B cell (primary cell): ENCODE measurements at regions not wholly inside any gene's neighbourhood (a gene's known extent, or its start where the extent isn't known, plus 50 kb on each side); places are given as distances from the start of the nearest gene placed in this dataset.

Source experiments
- ATAC-seq: fragments of 200-7000 bp; cut with Tn5 transposase; one replicate; pipeline ENCODE4 v1.10.0; 2021; ENCODE audit warnings: low read depth, mild to moderate bottlenecking, moderate number of reproducible peaks, moderate library complexity
- CTCF ChIA-PET: fragments of 350-600 bp; sonication (Branson Sonifier 250); formaldehyde crosslinking; loops from one replicate; lab custom pipeline; 2021; ENCODE audit warnings: antibody characterized with exemption, inconsistent platforms; lab: Charles Lee
- POLR2A ChIA-PET: fragments of 350-600 bp; sonication (Branson Sonifier 250); formaldehyde crosslinking; loops from one replicate; lab custom pipeline; 2021; ENCODE audit warnings: antibody characterized with exemption; lab: Charles Lee
- DNase-seq: peaks from one replicate; pipeline ENCODE4 v3.0.0; 2013
- H2AFZ ChIP-seq: 2 replicates; pipeline ENCODE4 v1.6.1; 2012; ENCODE audit warnings: mild to moderate bottlenecking, low read depth, low read length; ENCODE audit not compliant: insufficient read depth, poor library complexity, severe bottlenecking
- H3K27ac ChIP-seq, 2 donors: 1 replicate in 1 of 2; 2 replicates in 1 of 2; pipeline ENCODE4 v1.5.1; 2012 to 2013; ENCODE audit warnings: low read length in 2 of 2, mild to moderate bottlenecking in 2 of 2, moderate library complexity in 1 of 2
- H3K27me3 ChIP-seq, 4 experiments: fragments of 200-600 bp in 1 of 4; sonication (generic) in 1 of 4; replicated peaks in 1 of 4; 1 replicate in 2 of 4; 2 replicates in 2 of 4; pipeline versions ENCODE4 v1.6.1 to v1.7.0; 2013 to 2016; ENCODE audit warnings: low read length in 3 of 4, mild to moderate bottlenecking in 2 of 4, mixed read lengths in 1 of 4, moderate library complexity in 1 of 4; ENCODE audit not compliant: insufficient read depth in 4 of 4, control insufficient read depth in 3 of 4; ENCODE audit errors: control extremely low read depth in 1 of 4
- H3K36me3 ChIP-seq, 2 experiments: replicated peaks in 1 of 2; 1 replicate in 1 of 2; 2 replicates in 1 of 2; pipeline versions ENCODE4 v1.6.1 to v1.7.1; 2013; ENCODE audit warnings: low read length in 1 of 2; ENCODE audit not compliant: insufficient read depth in 2 of 2, control insufficient read depth in 1 of 2; ENCODE audit errors: control extremely low read depth in 1 of 2, extremely low read depth in 1 of 2
- H3K4me1 ChIP-seq, 2 donors: fragments of 200-600 bp in 1 of 2; sonication (generic) in 1 of 2; 1 replicate in 1 of 2; 2 replicates in 1 of 2; pipeline versions ENCODE4 v1.5.1 to v1.6.1; 2013 to 2017; ENCODE audit warnings: low read length in 2 of 2; ENCODE audit not compliant: control insufficient read depth in 2 of 2, insufficient read depth in 2 of 2
- H3K4me2 ChIP-seq: replicated peaks from 2 replicates; pipeline ENCODE3; 2012; ENCODE audit warnings: mild to moderate bottlenecking, low read depth, low read length; ENCODE audit not compliant: poor library complexity, severe bottlenecking
- H3K4me3 ChIP-seq, 5 experiments: fragments of 200-600 bp in 1 of 5; sonication (generic) in 1 of 5; 1 replicate in 3 of 5; 2 replicates in 2 of 5; pipeline versions ENCODE4 v1.5.1 to v1.7.0; 2011 to 2016; ENCODE audit warnings: low read length in 4 of 5, mild to moderate bottlenecking in 4 of 5, low read depth in 2 of 5, control low read depth in 1 of 5, moderate library complexity in 1 of 5; ENCODE audit not compliant: insufficient read depth in 1 of 5; ENCODE audit errors: control extremely low read depth in 1 of 5, extremely low read depth in 1 of 5
- H3K79me2 ChIP-seq: fragments of 200-600 bp; sonication (generic); one replicate; pipeline ENCODE4 v1.6.0; 2016; ENCODE audit warnings: low read length; ENCODE audit not compliant: control insufficient read depth, insufficient read depth
- H3K9ac ChIP-seq: fragments of 200-600 bp; sonication (generic); 2 replicates; pipeline ENCODE4 v1.6.1; 2017; ENCODE audit warnings: mild to moderate bottlenecking, low read length, moderate library complexity
- H3K9me3 ChIP-seq, 3 donors: one replicate each; pipeline versions ENCODE4 v1.6.1 to v1.7.1; 2013; ENCODE audit warnings: low read length in 2 of 3; ENCODE audit not compliant: control insufficient read depth in 2 of 3, insufficient read depth in 1 of 3; ENCODE audit errors: control extremely low read depth in 1 of 3
- H4K20me1 ChIP-seq: 2 replicates; pipeline ENCODE4 v1.6.0; 2012; ENCODE audit warnings: mild to moderate bottlenecking, low read length; ENCODE audit not compliant: insufficient read depth, control insufficient read depth, poor library complexity, severe bottlenecking
- H3K27ac Mint-ChIP-seq: one replicate; pipeline ENCODE4 v1.8.0; 2021; ENCODE audit warnings: mixed read lengths
- H3K27me3 Mint-ChIP-seq: one replicate; pipeline ENCODE4 v1.8.0; 2021; ENCODE audit warnings: mixed read lengths
- H3K4me1 Mint-ChIP-seq: one replicate; pipeline ENCODE4 v1.8.0; 2021; ENCODE audit warnings: mixed read lengths
- H3K4me3 Mint-ChIP-seq: one replicate; pipeline ENCODE4 v1.8.0; 2021; ENCODE audit warnings: mixed read lengths
- H3K9me3 Mint-ChIP-seq: one replicate; pipeline ENCODE4 v1.8.0; 2022; ENCODE audit warnings: mixed read lengths; ENCODE audit not compliant: insufficient read depth
- CTCF ChIP-seq: fragments of 200-600 bp; IDR thresholded peaks from one replicate; pipeline ENCODE4 v1.8.0; 2022; ENCODE audit warnings: antibody characterized with exemption, mild to moderate bottlenecking
- EZH2 ChIP-seq: IDR thresholded peaks from 2 replicates; pipeline ENCODE4 v1.6.1; 2012; ENCODE audit warnings: borderline replicate concordance, low read depth, mild to moderate bottlenecking, moderate library complexity, low read length; ENCODE audit not compliant: insufficient read depth, poor library complexity, severe bottlenecking
- WGBS: methylation state at CpG from one replicate; pipeline ENCODE4 v1.1.5; 2013; ENCODE audit warnings: missing lambda C conversion rate; ENCODE audit not compliant: insufficient coverage; 5-methylcytosine and 5-hydroxymethylcytosine counted together
- intact Hi-C: fragments of 100-400 bp; cut with micrococcal nuclease; formaldehyde crosslinking; loops from one replicate; pipeline ENCODE4 v1.10.0; 2022

GRCh38 chr9:107405511-107405910 lies 84.1 kb downstream of the KLF4 start:
- Mint-ChIP-seq H3K4me3 (no peak overlapping the region), H3K4me1 (no peaks in the 10 kb centered on the region), H3K9me3 (no peaks in the 10 kb centered on the region), H3K27me3 (peaks cover 9% of the 10 kb centered on the region), H3K27ac (no peak overlapping the region)
- intact Hi-C loops, result no loop called here
- H3K36me3 ChIP-seq, result no peaks in the 10 kb centered on the region
- no peak for TF ChIP-seq EZH2
- no peak for TF ChIP-seq CTCF
- no peaks in the 10 kb centered on the region for H3K4me1 ChIP-seq
- ATAC-seq (no peak), DNase-seq (no peak)
- no peak overlapping the region for H2AFZ ChIP-seq
- no peak overlapping the region for H3K9ac ChIP-seq
- CTCF ChIA-PET, result no interaction called here
- POLR2A ChIA-PET, result no interaction called here
- H3K79me2 ChIP-seq, result no peaks in the 10 kb centered on the region
- WGBS, result 100% methylated on average over 3 of the region's 6 CpGs
- H4K20me1 ChIP-seq, result no peaks in the 10 kb centered on the region
- no peak overlapping the region for H3K4me3 ChIP-seq
- H3K27ac ChIP-seq, result no peak overlapping the region
- no peaks in the 10 kb centered on the region for H3K27me3 ChIP-seq
- no peak overlapping the region for H3K4me2 ChIP-seq
- no peaks in the 10 kb centered on the region for H3K9me3 ChIP-seq

- CTCF ChIA-PET, result no interaction called here
- TF ChIP-seq EZH2 (no peak), CTCF (no peak)
- Histone ChIP-seq H2AFZ (no peak overlapping the region), H3K36me3 (no peaks in the 10 kb centered on the region), H3K27me3 (no peaks in the 10 kb centered on the region), H3K4me2 (no peak overlapping the region), H3K4me1 (no peaks in the 10 kb centered on the region), H3K9ac (no peak overlapping the region), H3K79me2 (no peaks in the 10 kb centered on the region), H4K20me1 (no peaks in the 10 kb centered on the region), H3K4me3 (no peak overlapping the region), H3K9me3 (no peaks in the 10 kb centered on the region), H3K27ac (no peak overlapping the region)
- no peaks in the 10 kb centered on the region for H3K9me3 Mint-ChIP-seq
- intact Hi-C loops, result no loop called here
- POLR2A ChIA-PET, result no interaction called here
- no peak overlapping the region for H3K27ac Mint-ChIP-seq
- DNase-seq (no peak), ATAC-seq (no peak)
- peaks cover 9% of the 10 kb centered on the region for H3K27me3 Mint-ChIP-seq
- H3K4me3 Mint-ChIP-seq, result no peak overlapping the region
- 96% methylated on average over 8 of the region's 8 CpGs for WGBS
- no peaks in the 10 kb centered on the region for H3K4me1 Mint-ChIP-seq
Measured at GRCh38 chr9:107404736-107405135, 84.8 kb downstream of the KLF4 start.
